ENCODE measurements at regions not wholly inside any gene's neighbourhood (a gene's known extent, or its start where the extent isn't known, plus 50 kb on each side); places are given as distances from the start of the nearest gene placed in this dataset.

GRCh38 chr3:18892756-18893155, 255.6 kb upstream of the KCNH8 start:
- TF ChIP-seq RAD21 (IDR thresholded peaks at IDR 0.05; ENCODE audit: low read depth) (no peak), EP300 (IDR thresholded peaks at IDR 0.05; ENCODE audit: borderline replicate concordance) (no peak), FOXM1 (IDR thresholded peaks at IDR 0.05; ENCODE audit: borderline replicate concordance, low read depth) (no peak), MAX (IDR thresholded peaks at IDR 0.05) (no peak), TAF1 (IDR thresholded peaks at IDR 0.05; ENCODE audit: low read depth) (no peak), ZBTB7A (IDR thresholded peaks at IDR 0.05; ENCODE audit: low read depth) (no peak), YY1 (IDR thresholded peaks at IDR 0.05; ENCODE audit: low read depth) (no peak), REST (IDR thresholded peaks at IDR 0.05; ENCODE audit: low read depth) (no peak), CEBPB (IDR thresholded peaks at IDR 0.05) (no peak), TCF12 (IDR thresholded peaks at IDR 0.05; ENCODE audit: low read depth) (no peak)

Data from Ishikawa (cell line).